Esophagus muscularis mucosa (tissue), 3 donors: ENCODE measurements at regions not wholly inside any gene's neighbourhood (a gene's known extent, or its start where the extent isn't known, plus 50 kb on each side); places are given as distances from the start of the nearest gene placed in this dataset.

ENCODE experiments used
- CTCF ChIP-seq, 3 experiments: fragments of 200-600 bp in 2 of 3; fragments of 450-650 bp in 1 of 3; sonication (generic) in 2 of 3; IDR thresholded peaks; one replicate each; pipeline ENCODE4 v1.5.1; 2017 to 2019; ENCODE audit warnings: antibody characterized with exemption in 3 of 3, mild to moderate bottlenecking in 2 of 3, moderate library complexity in 1 of 3
- POLR2A ChIP-seq: fragments of 450-650 bp; IDR thresholded peaks from one replicate; pipeline ENCODE4 v1.6.1; 2017; ENCODE audit warnings: antibody characterized with exemption, moderate library complexity, mild to moderate bottlenecking, low read depth

DNA sequence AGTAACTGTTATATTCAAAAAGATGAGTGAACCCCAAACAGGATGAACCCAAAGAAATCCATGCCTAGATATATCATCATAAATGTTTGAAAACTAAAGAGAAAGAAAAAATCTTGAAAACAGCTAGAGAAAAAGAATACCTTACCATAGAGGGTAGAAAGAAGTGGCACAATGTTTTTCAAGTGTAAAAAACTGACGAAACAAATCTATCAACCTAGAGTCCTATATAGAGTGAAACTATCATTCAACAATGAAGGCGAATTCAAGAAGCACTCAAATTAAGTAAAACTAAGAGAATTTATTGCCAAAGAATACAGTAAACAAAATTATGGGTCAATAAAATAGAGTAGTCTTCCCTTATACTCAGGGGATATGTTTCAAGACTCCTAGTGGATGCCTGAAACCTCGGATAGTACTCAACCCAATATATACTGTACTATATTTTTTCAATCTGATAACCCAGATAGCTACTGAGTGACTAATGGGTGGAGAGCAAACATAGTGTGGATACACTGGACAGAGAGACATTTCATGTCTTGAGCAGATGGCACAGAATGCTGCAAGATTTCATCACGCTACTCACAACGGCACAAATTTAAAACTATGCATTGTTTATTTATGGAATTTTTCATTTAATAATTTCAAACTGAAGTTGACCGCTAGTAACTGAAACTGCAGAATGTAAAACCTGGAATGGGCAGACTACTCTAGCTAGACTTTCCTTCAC, 52.6 kb upstream of the TMEM106B start:
- TF ChIP-seq CTCF (IDR thresholded peaks at IDR 0.05) (no peak), POLR2A (no peak)
